GM23248 (cell line): ENCODE measurements at regions not wholly inside any gene's neighbourhood (a gene's known extent, or its start where the extent isn't known, plus 50 kb on each side); places are given as distances from the start of the nearest gene placed in this dataset.

Experiments
- EZH2 ChIP-seq: fragments of 200-600 bp; sonication (generic); IDR thresholded peaks from 2 replicates; pipeline ENCODE4 v1.6.1; 2018; ENCODE audit warnings: antibody characterized with exemption, mild to moderate bottlenecking; ENCODE audit not compliant: insufficient read depth, poor library complexity, severe bottlenecking
- EZH2phosphoT487 ChIP-seq: fragments of 200-600 bp; sonication (generic); IDR thresholded peaks from 2 replicates; pipeline ENCODE4 v1.6.1; 2018; ENCODE audit warnings: antibody characterized with exemption, moderate library complexity, mild to moderate bottlenecking, low read depth; ENCODE audit not compliant: insufficient read depth

DNA sequence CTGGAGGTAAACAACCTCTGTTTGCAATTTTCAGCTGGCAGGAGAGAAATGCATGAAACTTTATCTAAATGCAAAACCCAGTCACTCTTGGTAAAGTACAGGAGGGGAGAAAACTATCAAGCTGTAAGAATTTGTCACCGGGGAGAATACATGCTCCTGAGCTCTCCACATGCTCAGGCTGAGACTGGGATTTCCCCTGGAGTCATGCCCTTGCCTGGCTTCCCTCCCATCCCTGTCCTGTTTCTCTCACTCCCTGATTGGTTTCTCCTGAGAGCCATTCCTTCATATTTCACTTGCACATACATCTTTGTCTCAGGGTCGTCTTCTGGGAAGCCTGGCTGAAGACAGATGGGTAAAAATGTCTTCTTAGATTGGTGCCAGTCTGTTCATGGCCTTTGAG, 52.9 kb upstream of the SPATS2L start:
- TF ChIP-seq EZH2 (no peak), EZH2phosphoT487 (no peak)
